ENCODE measurements at regions not wholly inside any gene's neighbourhood (a gene's known extent, or its start where the extent isn't known, plus 50 kb on each side); places are given as distances from the start of the nearest gene placed in this dataset.

- Histone ChIP-seq H3K36me3 (ENCODE audit: low read length) (no peaks in the 10 kb centered on the region), H3K9me3 (ENCODE audit: insufficient read depth, low read length) (no peaks in the 10 kb centered on the region), H3K27me3 (ENCODE audit: low read length) (no peaks in the 10 kb centered on the region), H3F3A (ENCODE audit: insufficient read depth) (no peaks in the 10 kb centered on the region), H3K9me2 (replicated peaks; ENCODE audit: insufficient read depth, low read length) (no peaks in the 10 kb centered on the region), H3K27ac (ENCODE audit: low read depth, low read length) (no peak overlapping the region), H3K9ac (ENCODE audit: low read length) (no peak overlapping the region), H3K4me2 (ENCODE audit: low read depth, low read length, poor library complexity, severe bottlenecking) (no peak overlapping the region), H4K20me1 (ENCODE audit: low read depth, low read length) (no peaks in the 10 kb centered on the region), H3K79me2 (ENCODE audit: insufficient read depth, low read length) (no peaks in the 10 kb centered on the region), H3K4me3 (ENCODE audit: insufficient read depth, low read length, poor library complexity, severe bottlenecking) (no peak overlapping the region), H2AFZ (ENCODE audit: low read depth, low read length, severe bottlenecking) (no peak overlapping the region)
- TF ChIP-seq EZH2phosphoT487 (conservative IDR thresholded peaks at IDR 0.05; ENCODE audit: low read length) = no peak
- TF ChIP-seq, protein P1, sequence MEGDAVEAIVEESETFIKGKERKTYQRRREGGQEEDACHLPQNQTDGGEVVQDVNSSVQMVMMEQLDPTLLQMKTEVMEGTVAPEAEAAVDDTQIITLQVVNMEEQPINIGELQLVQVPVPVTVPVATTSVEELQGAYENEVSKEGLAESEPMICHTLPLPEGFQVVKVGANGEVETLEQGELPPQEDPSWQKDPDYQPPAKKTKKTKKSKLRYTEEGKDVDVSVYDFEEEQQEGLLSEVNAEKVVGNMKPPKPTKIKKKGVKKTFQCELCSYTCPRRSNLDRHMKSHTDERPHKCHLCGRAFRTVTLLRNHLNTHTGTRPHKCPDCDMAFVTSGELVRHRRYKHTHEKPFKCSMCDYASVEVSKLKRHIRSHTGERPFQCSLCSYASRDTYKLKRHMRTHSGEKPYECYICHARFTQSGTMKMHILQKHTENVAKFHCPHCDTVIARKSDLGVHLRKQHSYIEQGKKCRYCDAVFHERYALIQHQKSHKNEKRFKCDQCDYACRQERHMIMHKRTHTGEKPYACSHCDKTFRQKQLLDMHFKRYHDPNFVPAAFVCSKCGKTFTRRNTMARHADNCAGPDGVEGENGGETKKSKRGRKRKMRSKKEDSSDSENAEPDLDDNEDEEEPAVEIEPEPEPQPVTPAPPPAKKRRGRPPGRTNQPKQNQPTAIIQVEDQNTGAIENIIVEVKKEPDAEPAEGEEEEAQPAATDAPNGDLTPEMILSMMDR (IDR thresholded peaks at IDR 0.05; ENCODE audit: insufficient read depth, low read length, poor library complexity, severe bottlenecking) = no peak
Observed at GRCh38 chr21:27653481-27653880, 686.6 kb upstream of the ADAMTS5 start.

DNA sequence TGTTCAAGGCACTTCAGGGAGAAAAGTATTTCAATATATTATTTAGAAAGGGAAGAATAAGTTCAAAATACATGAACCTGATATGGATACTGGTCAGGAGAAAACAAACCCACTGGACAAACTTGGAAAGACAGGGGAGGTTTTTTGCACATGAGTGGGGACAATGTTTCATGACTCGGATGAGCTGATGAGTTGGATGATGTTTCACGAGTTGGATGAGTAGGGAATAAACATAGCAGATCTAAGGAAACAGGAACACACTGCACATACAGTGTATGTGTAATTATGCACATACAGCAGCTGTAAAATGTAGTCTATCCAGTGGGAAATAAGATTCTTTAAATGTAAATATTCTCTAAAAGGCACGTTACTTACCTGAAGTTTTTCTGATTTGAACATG, 682.9 kb upstream of the ADAMTS5 start:
- H3F3A ChIP-seq (ENCODE audit: insufficient read depth) = no peaks in the 10 kb centered on the region
- no peak overlapping the region for H2AFZ ChIP-seq (ENCODE audit: low read depth, low read length, severe bottlenecking)
- TF ChIP-seq EZH2phosphoT487 (conservative IDR thresholded peaks at IDR 0.05; ENCODE audit: low read length) = no peak
- TF ChIP-seq, protein P1 (IDR thresholded peaks at IDR 0.05; ENCODE audit: insufficient read depth, low read length, poor library complexity, severe bottlenecking) = no peak
- no peaks in the 10 kb centered on the region for H3K9me2 ChIP-seq (replicated peaks; ENCODE audit: insufficient read depth, low read length)
- no peak overlapping the region for H3K4me3 ChIP-seq (ENCODE audit: insufficient read depth, low read length, poor library complexity, severe bottlenecking)
- no peak overlapping the region for H3K27ac ChIP-seq (ENCODE audit: low read depth, low read length)
- no peaks in the 10 kb centered on the region for H3K27me3 ChIP-seq (ENCODE audit: low read length)
- no peak overlapping the region for H3K4me2 ChIP-seq (ENCODE audit: low read depth, low read length, poor library complexity, severe bottlenecking)
- no peaks in the 10 kb centered on the region; the same call in 1 of the 2 replicates for H3K9me3 ChIP-seq (ENCODE audit: insufficient read depth, low read length)
- no peaks in the 10 kb centered on the region for H3K36me3 ChIP-seq (ENCODE audit: low read length)
- H3K79me2 ChIP-seq (ENCODE audit: insufficient read depth, low read length) = no peaks in the 10 kb centered on the region
- no peak overlapping the region for H3K9ac ChIP-seq (ENCODE audit: low read length)
- no peaks in the 10 kb centered on the region for H4K20me1 ChIP-seq (ENCODE audit: low read depth, low read length)

GRCh38 chr21:27649323-27649722, 682.4 kb upstream of the ADAMTS5 start:
- H3K9me3 ChIP-seq (ENCODE audit: insufficient read depth, low read length) = no peaks in the 10 kb centered on the region; the same call in 1 of the 2 replicates
- H3K27me3 ChIP-seq (ENCODE audit: low read length) = no peaks in the 10 kb centered on the region
- no peak overlapping the region for H3K9ac ChIP-seq (ENCODE audit: low read length)
- no peaks in the 10 kb centered on the region for H3K79me2 ChIP-seq (ENCODE audit: insufficient read depth, low read length)
- H2AFZ ChIP-seq (ENCODE audit: low read depth, low read length, severe bottlenecking) = no peak overlapping the region
- no peak overlapping the region for H3K27ac ChIP-seq (ENCODE audit: low read depth, low read length)
- no peaks in the 10 kb centered on the region for H3F3A ChIP-seq (ENCODE audit: insufficient read depth)
- no peak overlapping the region for H3K4me3 ChIP-seq (ENCODE audit: insufficient read depth, low read length, poor library complexity, severe bottlenecking)
- H4K20me1 ChIP-seq (ENCODE audit: low read depth, low read length) = no peaks in the 10 kb centered on the region
- H3K9me2 ChIP-seq (replicated peaks; ENCODE audit: insufficient read depth, low read length) = no peaks in the 10 kb centered on the region
- no peaks in the 10 kb centered on the region for H3K36me3 ChIP-seq (ENCODE audit: low read length)
- no peak overlapping the region for H3K4me2 ChIP-seq (ENCODE audit: low read depth, low read length, poor library complexity, severe bottlenecking)
- TF ChIP-seq EZH2phosphoT487 (conservative IDR thresholded peaks at IDR 0.05; ENCODE audit: low read length) = no peak
- TF ChIP-seq, protein P1 (IDR thresholded peaks at IDR 0.05; ENCODE audit: insufficient read depth, low read length, poor library complexity, severe bottlenecking) = no peak
